GM19395 (cell line): ENCODE measurements at regions not wholly inside any gene's neighbourhood (a gene's known extent, or its start where the extent isn't known, plus 50 kb on each side); places are given as distances from the start of the nearest gene placed in this dataset.
"Not testable (repeated sequence)": the region's sequence is repeated elsewhere in the genome, so short reads cannot be mapped to it uniquely, and the experiment has no call there.

Source experiments
- ATAC-seq: cut with Tn5 transposase; IDR thresholded peaks from one replicate; pipeline ENCODE4 v1.9.1; 2021; ENCODE audit warnings: mild to moderate bottlenecking, moderate library complexity; ENCODE audit not compliant: unreplicated experiment

DNA sequence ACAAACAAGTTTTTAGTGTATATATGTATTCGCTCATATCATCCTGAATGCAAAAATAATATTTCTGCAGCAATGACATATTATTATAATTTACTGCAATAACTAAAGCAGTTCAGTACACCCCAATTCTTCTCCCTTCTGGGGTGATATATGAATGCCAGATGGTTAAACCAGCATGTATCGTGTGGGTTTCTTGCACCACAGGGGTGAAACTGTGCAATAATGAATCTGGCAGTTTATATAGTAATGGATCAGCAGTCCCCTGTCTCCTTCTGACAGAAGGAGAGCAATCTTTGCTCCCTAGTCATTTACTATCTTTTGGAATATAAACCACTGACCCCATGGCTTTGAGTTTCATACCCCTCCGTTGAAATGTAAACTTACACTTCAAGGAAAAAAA lies 228.6 kb upstream of the KLHL1 start:
- no peak for ATAC-seq

DNA sequence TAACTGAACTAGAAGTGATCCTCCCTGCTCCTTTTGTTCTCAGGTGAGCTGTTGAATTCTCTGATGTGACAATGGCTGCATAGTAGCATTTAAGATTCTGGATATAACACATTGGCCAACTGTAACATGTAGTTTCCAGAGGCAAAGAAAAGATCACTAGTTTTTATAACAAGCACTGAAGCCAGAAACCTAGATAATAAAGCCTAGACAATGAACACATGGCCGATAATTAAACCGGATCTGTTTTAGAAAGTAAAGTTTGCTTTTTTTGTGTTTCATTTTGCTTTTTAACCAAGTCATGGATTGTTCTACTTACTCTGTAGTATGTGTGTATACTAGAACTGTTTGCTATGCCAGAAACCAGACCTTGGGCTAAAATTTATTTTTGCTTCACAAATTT lies 225.5 kb upstream of the KLHL1 start:
- ATAC-seq, result no peak

DNA sequence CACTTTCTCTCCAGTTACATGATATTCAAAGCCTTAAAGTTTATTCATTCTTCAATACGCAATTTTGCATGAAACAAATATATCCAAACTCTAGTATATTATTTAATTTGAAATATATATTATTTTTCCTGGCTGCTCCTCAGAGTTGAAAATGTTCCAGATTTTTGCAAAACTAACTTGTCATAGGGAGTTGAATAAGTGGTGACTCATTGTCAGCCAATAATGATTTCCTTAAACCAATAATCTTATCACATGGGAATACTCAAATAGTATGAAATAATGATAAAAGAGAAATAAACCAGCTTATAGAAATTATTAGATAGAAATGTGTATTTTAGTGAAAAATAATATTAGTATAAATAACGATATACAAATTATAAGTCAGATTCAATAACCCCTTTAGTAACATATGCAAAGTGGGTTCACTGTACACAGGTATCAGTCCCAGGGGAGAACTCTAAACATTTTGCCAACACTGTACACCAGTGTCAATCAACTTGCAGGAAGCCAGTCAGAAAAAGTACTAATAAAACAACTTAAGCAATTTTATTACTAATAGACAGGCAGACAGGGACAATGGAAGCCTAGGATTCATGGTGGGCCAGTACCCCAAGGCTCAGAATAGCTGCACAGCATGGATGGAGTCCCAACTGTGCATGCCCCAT lies 222.6 kb upstream of the KLHL1 start:
- no peak for ATAC-seq

DNA sequence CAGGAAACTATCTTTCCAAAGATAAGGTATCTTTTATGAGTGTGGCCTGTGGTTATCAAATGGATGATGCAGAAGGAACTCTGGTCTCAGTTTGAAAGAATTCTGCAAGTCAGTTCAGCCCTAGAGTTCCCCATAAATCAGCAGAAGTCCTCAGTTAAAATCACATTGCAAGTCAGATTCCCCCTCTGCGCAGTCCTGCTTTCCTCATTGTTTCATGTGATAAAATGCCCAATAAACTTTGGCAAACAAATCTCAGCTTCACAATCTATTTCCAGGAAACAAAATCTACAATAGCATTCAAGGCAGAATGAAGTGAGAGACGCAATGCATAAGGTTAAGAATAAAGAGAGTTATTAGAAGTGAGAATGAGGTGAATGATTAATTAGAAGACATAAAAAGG lies 216.3 kb upstream of the KLHL1 start:
- ATAC-seq, result no peak

DNA sequence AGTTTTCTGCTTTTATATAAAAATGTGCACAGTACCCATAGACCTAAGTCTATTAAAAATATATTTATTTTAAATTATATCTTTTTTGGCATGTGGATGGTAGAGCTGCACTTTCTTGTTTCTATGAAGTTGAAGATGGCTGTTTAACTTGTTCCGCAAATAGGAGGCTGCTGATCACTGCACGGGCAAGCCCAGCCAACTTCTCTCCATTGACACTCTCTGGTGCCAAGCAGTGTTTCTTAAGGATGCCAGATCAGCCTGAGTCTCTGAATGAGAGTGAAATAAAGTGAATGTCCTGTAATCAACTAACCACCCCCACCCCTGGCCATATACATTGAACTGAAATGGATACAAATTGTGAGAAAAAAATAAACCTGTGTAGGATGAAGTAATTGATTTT lies 202.9 kb upstream of the KLHL1 start:
- ATAC-seq, result no peak

DNA sequence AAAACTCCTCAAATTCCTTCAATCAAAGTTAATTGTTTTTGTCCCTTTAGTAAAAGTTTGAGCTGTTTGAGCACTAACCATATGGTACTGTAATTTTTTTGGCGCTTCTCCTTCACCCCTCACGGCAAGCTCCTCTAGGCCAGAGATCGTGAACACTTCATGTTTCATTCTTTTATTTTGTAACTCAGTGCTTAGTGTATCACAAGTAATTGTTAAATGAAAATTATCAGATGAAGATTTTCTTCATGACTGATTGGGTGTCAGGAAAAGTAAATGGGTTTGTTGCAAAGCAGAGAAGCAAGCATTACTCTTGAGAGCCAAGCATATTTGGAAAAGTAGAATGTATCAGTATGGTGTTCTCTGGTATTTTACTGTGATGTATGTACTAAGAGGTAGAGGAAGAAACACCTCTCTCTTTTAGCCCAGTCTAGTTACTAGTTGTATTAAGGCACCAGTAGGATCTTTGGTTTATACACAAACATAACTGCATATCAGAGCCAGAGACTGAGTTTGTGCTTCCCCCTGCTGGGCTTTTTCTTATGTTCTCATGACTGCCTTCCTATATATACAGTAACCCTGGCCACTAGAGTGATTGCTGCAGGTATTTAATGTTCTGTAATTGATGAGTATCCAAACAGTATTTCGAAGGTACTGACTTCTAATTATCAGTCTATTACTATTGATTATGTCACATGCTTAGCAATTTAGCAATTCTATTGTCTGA lies 202.3 kb upstream of the KLHL1 start:
- ATAC-seq, result no peak

DNA sequence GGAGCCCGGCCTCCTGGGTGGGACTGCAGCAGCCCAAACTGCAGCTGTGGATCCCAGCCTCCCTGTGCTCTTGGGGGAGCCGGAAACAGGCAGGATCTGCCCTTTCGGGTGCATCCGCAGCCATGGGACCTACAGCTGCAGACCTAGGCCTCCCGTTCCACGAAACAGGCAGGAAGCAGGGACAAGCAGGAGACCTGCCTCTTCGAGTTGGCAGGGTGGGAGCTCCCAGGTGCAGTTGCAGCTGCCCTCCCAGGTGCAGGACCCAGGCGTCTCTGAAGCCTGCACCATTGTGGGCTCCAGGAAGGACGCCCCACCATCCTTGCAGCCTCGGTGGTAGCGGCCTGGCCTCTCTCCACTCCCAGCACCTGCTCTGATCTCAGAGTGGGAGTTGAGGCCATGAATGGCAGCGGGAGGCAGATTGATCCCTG lies 189.0 kb upstream of the KLHL1 start:
- no peak for ATAC-seq

DNA sequence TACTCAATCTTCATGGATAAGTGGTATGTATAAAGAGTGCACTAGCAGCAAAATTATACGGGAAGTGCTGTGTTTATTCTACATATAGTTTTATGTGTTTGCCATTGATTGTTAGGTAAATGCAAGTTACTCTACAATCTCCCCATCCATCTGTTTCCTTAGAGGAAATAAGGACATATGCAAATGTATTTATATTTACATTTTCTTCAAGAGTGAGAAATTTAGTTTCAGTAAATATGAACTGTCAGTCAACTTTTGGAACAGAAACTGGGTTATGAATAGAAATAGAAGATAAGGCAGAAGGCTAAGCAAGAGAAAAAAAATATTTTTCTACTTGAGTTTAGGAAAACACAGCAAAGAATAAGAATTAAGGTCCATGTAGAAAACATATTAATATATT lies 176.1 kb upstream of the KLHL1 start:
- ATAC-seq, result no peak

DNA sequence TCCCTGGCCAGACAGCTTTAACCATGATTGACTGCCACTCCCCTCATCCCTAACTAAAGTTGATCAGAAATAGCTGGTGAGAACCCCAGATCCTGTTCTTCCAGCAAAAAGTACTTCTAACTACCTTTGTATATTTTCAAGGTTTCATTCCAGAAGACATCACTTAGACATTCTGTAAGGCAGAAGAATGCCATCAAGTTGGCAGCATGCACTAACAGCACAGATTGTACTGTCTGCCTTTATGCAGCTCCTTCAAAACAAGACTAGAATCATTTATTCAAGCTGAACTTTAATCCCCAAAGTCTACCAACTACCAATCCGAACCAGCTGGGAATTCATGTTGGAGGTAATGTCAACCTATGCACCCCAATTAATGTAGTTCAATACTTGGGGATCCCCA lies 167.6 kb upstream of the KLHL1 start:
- ATAC-seq, result no peak

DNA sequence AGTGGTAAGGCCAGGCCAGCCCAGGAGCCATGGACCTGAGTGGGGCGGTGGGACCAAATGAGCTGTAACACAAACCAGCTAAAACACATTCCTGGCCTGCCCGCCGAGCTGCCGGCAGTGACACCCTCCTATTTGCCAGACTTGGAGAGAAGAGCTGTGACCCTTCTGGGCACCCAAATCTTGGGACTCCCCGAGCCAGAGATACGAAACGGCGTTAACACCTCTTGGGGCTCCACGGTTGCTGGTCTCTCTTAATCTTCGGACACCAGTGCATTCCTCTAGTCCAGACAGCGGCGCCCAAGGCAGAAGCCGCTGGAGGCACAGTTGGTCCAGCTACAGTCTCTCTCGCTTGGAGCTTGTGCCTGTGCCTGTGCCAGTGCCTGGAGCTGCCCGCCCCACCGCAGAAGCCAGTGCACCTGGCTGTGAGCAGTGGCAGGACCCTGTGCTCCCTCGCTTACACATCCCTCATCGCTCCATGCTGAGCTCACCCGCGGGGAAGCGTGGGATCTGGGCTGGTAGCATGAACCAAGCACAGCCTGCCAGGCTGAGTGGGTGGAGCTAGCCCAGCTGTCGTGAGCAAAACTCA lies 147.2 kb upstream of the KLHL1 start:
- no peak for ATAC-seq

DNA sequence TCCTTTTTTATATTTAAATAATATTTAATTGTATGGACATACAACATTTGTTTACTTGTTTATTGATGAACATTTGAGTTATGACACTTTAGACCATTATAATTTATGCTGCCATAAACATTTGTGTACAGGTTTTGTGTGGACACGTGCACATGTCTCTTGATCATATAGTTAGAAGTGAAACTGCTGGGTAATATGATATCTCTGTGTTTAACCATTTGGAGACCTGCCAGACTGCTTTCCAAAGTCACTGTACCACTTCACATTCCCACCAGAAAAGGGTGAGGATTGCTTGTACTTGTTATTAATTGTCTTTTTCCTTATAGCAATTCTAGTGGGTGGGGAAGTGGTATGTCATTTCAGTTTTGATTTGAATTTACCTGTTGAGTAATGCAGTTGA lies 145.6 kb upstream of the KLHL1 start:
- ATAC-seq, result no peak

DNA sequence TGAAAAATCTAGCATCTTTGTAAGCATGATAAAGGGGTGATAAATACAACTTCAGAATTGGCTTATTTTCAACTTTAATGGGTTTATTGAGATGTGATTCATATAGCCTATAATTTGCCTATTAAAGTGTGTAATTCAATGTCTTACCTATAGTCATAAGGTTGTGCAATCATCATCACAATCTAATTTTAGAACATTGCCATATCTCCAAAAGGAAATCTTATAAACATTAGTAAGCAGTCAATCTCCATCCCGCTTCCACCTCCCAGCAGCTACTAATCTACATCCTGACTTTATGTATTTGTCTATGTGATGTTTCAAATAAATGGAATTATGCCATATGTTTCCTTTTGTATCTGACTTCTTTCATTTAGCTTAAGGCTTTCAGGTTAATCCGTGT lies 145.2 kb upstream of the KLHL1 start:
- no peak for ATAC-seq

DNA sequence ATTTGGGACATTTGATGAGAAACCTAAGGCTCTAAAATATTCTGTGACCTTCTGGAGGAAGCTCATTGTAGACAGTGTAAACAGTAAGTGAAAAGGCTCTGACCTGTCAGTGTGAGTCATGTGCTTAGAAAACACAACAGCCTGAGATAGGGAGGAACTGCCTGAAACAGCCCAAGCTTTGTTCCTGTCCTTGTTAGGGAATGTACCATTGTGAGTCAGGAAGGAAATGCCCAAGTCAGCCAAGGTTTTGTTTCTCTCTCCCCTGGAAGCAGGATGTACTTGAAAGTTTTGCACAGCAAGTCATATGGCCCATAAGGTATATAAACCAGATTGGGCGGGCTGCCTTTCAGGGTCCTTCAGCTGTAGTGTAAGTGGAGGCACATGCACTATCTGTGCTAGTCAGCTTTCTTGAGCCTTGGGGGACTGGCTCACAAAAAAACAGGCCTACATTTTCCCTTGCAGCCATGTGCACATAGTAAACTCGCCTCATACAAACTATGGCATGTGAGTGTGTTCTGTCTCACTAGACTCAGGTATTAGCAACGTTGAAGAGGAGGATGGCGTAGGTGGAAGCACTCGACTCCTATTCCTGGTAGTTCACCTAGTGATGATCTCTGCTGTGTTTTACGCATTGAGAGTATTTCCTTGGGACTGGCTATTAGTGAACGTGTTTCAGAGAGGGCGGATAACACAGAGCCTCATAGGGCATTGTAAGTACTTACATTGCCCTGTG lies 141.2 kb upstream of the KLHL1 start:
- ATAC-seq, result no peak

DNA sequence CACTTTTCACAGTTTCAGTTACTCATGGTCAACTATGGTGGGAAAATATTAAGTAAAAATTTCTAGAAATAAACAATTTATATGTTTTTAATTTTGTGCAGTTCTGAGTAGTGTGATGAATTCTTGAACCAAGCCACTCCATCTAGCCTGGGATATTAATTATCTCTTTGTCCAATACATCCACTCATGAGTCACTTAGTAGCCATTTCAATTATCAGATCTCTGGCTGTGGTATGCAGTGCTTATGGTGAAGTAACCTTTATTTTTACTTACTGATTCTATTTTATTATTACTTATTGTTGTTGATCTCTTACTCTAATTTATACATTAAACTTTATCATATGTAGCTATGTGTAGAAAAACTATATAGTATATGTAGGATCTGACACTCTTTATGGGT lies 128.9 kb upstream of the KLHL1 start:
- ATAC-seq, result no peak

DNA sequence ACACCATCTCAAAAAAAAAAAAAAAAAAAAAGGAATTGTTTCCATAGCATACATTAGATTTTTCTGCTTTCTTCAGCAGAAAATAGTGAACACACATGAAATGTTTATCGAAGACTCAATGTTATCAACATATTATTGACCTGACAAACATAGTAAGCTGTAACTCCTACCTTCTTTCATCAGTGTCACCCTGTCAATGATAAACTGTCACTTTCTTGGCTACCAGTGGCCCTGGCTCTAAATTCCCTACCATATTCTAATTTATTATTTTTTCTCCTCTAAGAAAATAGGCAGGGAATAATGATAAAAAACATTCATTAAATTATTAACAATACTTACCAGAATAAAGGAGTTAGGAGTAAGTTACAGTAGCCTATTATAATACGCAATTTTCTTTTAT lies 127.3 kb upstream of the KLHL1 start:
- no peak for ATAC-seq

DNA sequence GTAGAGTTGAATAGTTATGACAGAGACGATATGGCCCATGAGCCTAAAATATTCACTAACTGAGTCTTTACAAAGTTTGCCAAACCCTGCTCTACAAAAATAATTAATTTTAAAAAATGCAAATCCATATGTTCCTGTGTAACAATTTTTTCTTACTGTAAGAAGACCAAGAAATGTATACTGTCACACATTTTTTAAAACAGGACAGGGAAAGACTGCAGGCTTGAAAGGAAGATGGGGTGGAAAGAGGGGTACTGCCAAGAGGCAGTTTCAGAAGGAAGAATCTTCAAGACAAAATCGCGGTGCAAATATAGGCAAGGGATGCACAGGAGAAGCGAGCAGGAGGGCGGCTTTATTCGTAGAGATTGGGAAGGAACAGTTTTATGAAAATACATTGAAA lies 115.7 kb upstream of the KLHL1 start:
- ATAC-seq, result no peak

DNA sequence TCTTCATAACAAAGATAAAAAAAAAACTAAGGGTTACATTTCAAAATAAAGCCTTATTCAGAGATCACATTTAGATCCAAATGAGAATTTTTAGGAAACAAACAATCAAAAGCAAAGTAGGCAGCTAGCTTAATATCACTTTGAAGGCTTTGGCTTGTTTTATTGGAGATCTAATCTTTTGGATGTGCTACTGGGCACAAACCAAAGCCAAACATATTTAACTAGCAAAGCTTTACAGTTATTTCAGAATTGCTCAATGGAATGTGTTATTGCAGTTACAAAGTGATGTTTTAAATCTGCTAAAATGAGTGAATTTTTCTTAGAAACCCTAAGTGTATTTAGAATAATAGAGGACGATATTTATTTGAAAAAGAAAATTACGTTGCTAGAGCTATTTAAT lies 114.7 kb upstream of the KLHL1 start:
- ATAC-seq, result no peak

DNA sequence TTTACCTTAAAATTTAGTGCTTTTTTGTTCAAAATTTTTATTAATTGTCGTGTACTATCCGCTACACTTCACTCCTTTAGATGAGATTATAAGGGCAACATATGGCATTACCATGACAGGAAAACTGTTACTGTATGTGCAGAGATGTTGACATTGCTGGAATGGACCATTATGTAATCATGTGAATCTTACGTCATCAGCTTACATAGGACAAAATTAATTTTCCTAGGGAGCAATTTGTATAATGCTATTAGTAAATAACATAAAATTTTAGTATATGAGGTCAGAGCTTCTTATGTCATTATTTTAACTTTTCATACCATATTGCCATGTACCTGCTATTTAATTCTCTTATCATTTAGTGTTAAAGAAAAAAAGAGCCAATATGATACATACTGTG lies 110.4 kb upstream of the KLHL1 start:
- no peak for ATAC-seq

DNA sequence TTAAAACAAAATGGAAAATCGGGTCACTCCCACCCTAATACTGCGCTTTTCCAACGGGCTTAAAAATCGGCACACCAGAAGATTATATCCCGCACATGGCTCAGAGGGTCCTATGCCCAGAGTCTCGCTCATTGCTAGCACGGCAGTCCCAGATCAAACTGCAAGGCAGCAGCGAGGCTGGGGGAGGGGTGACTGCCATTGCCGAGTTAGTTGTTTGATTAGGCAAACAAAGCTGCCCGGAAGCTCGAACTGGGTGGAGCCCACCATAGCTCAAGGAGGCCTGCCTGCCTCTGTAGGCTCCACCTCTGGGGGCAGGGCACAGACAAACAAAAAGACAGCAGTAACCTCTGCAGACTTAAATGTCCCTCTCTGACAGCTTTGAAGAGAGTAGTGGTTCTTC lies 100.7 kb upstream of the KLHL1 start:
- not testable (repeated sequence) for ATAC-seq

DNA sequence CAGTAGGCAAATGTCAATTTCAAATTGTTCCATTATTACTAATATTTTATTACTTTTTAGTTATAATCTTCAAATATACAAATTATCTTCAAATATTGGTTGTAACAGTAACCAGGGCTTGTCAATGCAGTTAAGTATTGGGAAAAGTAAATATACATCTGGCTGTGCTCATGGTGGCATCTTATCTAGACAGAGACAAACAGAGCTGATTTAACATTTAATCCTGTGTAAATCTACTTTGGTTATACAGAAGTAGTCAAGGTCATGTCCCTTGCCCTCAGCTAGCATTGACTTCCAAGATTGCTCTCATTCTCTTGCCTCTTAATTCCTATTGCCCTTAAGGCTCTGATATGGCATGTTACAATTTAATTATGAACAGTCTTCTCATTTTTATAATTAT lies 98.4 kb upstream of the KLHL1 start:
- ATAC-seq, result no peak

DNA sequence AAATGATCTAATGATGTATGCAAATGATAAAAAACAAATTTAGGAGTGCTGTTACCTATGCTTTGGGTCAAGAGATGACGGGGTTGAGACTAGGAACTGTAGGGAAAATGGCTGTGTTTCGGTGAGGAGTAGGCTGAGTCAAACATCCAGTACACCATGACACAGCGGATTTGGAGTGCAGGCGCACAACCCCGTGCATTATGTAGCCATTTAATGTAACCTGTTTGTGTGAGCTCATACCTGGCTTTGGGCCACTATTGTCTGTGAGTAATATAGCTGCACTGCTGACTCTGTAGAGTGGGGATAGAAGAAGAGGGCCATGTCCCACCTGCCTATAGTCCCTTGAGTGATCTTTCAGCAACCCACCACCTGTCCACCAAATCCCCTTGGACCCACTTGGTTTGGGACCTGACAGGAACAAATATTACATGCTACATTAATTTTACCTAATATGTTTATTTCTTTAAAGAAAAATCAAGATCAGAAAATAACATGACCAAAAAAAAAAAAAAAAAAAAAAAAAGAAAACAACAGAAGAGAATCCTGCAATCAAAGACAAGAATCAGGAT lies 95.5 kb upstream of the KLHL1 start:
- no peak for ATAC-seq

DNA sequence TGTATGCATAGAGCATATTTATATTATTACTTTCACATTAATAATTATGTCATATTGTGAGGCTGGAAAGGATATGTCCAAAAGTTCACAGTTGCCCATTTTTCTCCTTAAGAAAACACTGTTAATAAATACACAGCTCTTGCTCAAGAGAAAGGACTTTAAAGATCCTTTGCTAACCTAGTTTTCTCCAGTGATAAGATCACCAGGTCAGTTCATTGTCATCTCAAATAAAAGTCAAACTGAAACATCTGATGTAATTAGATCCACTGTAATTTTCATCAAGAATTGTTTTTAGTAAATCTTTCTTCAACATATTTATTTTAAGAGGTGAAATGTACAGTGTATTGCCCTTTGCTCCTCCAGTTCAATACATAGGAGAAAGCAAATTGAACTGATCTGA lies 82.8 kb upstream of the KLHL1 start:
- no peak for ATAC-seq
